Activated CD8-positive, alpha-beta T cell treated with anti-CD3 and anti-CD28 coated beads for 36 hours (primary cell): ENCODE measurements at regions not wholly inside any gene's neighbourhood (a gene's known extent, or its start where the extent isn't known, plus 50 kb on each side); places are given as distances from the start of the nearest gene placed in this dataset.

Source experiments
- ATAC-seq: fragments of 200-7000 bp; cut with Tn5 transposase; one replicate; pipeline ENCODE4 v1.10.0; 2021; ENCODE audit warnings: mild to moderate bottlenecking, moderate library complexity
- CTCF ChIA-PET: fragments of 350-600 bp; sonication (Branson Sonifier 250); formaldehyde crosslinking; loops from one replicate; lab custom pipeline; 2021; ENCODE audit warnings: antibody characterized with exemption; lab: Charles Lee
- POLR2A ChIA-PET: fragments of 350-600 bp; sonication (Branson Sonifier 250); formaldehyde crosslinking; loops from one replicate; lab custom pipeline; 2021; ENCODE audit warnings: antibody characterized with exemption; lab: Charles Lee
- DNase-seq: peaks from one replicate; pipeline ENCODE4 v3.0.0-alpha.2; 2020
- H3K27ac Mint-ChIP-seq: one replicate; pipeline ENCODE4 v1.8.0; 2021; ENCODE audit warnings: mild to moderate bottlenecking, mixed read lengths
- H3K27me3 Mint-ChIP-seq: one replicate; pipeline ENCODE4 v1.8.0; 2021; ENCODE audit warnings: mixed read lengths
- H3K36me3 Mint-ChIP-seq: one replicate; pipeline ENCODE4 v1.8.0; 2021; ENCODE audit warnings: low read depth, mixed read lengths
- H3K4me1 Mint-ChIP-seq: one replicate; pipeline ENCODE4 v1.8.0; 2021; ENCODE audit warnings: low read depth, mixed read lengths
- H3K4me3 Mint-ChIP-seq: one replicate; pipeline ENCODE4 v1.8.0; 2021; ENCODE audit warnings: mild to moderate bottlenecking, moderate library complexity, mixed read lengths
- H3K9me3 Mint-ChIP-seq: one replicate; pipeline ENCODE4 v1.8.0; 2021; ENCODE audit warnings: mixed read lengths
- CTCF ChIP-seq: fragments of 200-600 bp; IDR thresholded peaks from one replicate; pipeline ENCODE4 v1.8.0; 2022; ENCODE audit warnings: antibody characterized with exemption, mild to moderate bottlenecking
- intact Hi-C: fragments of 100-400 bp; cut with micrococcal nuclease; formaldehyde crosslinking; loops from one replicate; pipeline ENCODE4 v1.10.0; 2022

GRCh38 chr2:34266908-34267697, 668.0 kb upstream of the FAM98A start:
- ATAC-seq (no peak), DNase-seq (no peak)
- Mint-ChIP-seq H3K27me3 (no peaks in the 10 kb centered on the region), H3K27ac (no peak overlapping the region), H3K9me3 (peaks cover 15% of the 10 kb centered on the region), H3K36me3 (no peaks in the 10 kb centered on the region), H3K4me3 (no peak overlapping the region), H3K4me1 (no peaks in the 10 kb centered on the region)
- intact Hi-C loops = no loop called here
- ChIA-PET CTCF (no interaction called here), POLR2A (no interaction called here)
- TF ChIP-seq CTCF = no peak

GRCh38 chr2:34261701-34262100, 662.6 kb upstream of the FAM98A start:
- DNase-seq (no peak), ATAC-seq (no peak)
- intact Hi-C loops = no loop called here
- no peaks in the 10 kb centered on the region for H3K4me1 Mint-ChIP-seq
- H3K4me3 Mint-ChIP-seq = no peak overlapping the region
- H3K27ac Mint-ChIP-seq = no peak overlapping the region
- no peak for TF ChIP-seq CTCF
- no peaks in the 10 kb centered on the region for H3K27me3 Mint-ChIP-seq
- ChIA-PET CTCF (no interaction called here), POLR2A (no interaction called here)
- H3K9me3 Mint-ChIP-seq = peaks cover 2% of the 10 kb centered on the region
- H3K36me3 Mint-ChIP-seq = no peaks in the 10 kb centered on the region

GRCh38 chr2:34254272-34254878, 655.3 kb upstream of the FAM98A start:
- ATAC-seq (no peak), DNase-seq (no peak)
- POLR2A ChIA-PET = interaction anchor here (1.2 kb wide), 1 partner anchor 12 kb away, joined by 4 read pairs; no protein-coding TSS in a partner anchor
- H3K4me1 Mint-ChIP-seq = no peaks in the 10 kb centered on the region
- no peak overlapping the region for H3K4me3 Mint-ChIP-seq
- H3K36me3 Mint-ChIP-seq = no peaks in the 10 kb centered on the region
- no peak overlapping the region for H3K27ac Mint-ChIP-seq
- no peaks in the 10 kb centered on the region for H3K9me3 Mint-ChIP-seq
- no peak for TF ChIP-seq CTCF
- no peaks in the 10 kb centered on the region for H3K27me3 Mint-ChIP-seq
- intact Hi-C loops = no loop called here
- CTCF ChIA-PET = no interaction called here

- no peaks in the 10 kb centered on the region for H3K27me3 Mint-ChIP-seq
- no peak overlapping the region for H3K4me3 Mint-ChIP-seq
- no peak for ATAC-seq
- ChIA-PET POLR2A (interaction anchor here (1.2 kb wide), 1 partner anchor 38 kb away, joined by 4 read pairs; no protein-coding TSS in a partner anchor), CTCF (no interaction called here)
- H3K4me1 Mint-ChIP-seq = no peaks in the 10 kb centered on the region
- no peaks in the 10 kb centered on the region for H3K9me3 Mint-ChIP-seq
- intact Hi-C loops = no loop called here
- no peaks in the 10 kb centered on the region for H3K36me3 Mint-ChIP-seq
- no peak for TF ChIP-seq CTCF
- DNase-seq = no peak
- no peak overlapping the region for H3K27ac Mint-ChIP-seq
These were observed 653.0 kb upstream of the FAM98A start for GRCh38 chr2:34252111-34252510.

- POLR2A ChIA-PET = no interaction called here
These were observed 652.5 kb upstream of the FAM98A start for GRCh38 chr2:34251578-34251977.

More at GRCh38 chr2:34251578-34251977, 652.5 kb upstream of the FAM98A start:
- intact Hi-C loops = no loop called here
- Mint-ChIP-seq H3K36me3 (no peaks in the 10 kb centered on the region), H3K4me1 (no peaks in the 10 kb centered on the region), H3K27ac (no peak overlapping the region), H3K9me3 (no peaks in the 10 kb centered on the region), H3K27me3 (no peaks in the 10 kb centered on the region), H3K4me3 (no peak overlapping the region)
- CTCF ChIA-PET = no interaction called here
- DNase-seq (no peak), ATAC-seq (no peak)
- TF ChIP-seq CTCF = no peak
